Vagina (tissue), 2 donors: ENCODE measurements at regions not wholly inside any gene's neighbourhood (a gene's known extent, or its start where the extent isn't known, plus 50 kb on each side); places are given as distances from the start of the nearest gene placed in this dataset.

ENCODE experiments used
- CTCF ChIP-seq, 3 experiments: fragments of 450-650 bp in 2 of 3; fragments of 200-600 bp in 1 of 3; sonication (generic) in 1 of 3; IDR thresholded peaks; one replicate each; pipeline ENCODE4 v1.5.1; 2017 to 2019; ENCODE audit warnings: antibody characterized with exemption in 3 of 3, mild to moderate bottlenecking in 2 of 3, moderate library complexity in 2 of 3
- POLR2A ChIP-seq, 2 donors: fragments of 450-650 bp; IDR thresholded peaks; one replicate each; pipeline ENCODE4 v1.6.1; 2017; ENCODE audit warnings: antibody characterized with exemption in 2 of 2, mild to moderate bottlenecking in 2 of 2, moderate library complexity in 2 of 2
- POLR2AphosphoS5 ChIP-seq, 2 donors: sonication (generic); formaldehyde crosslinking; IDR thresholded peaks; one replicate each; pipeline ENCODE4 v1.9.0; 2017; ENCODE audit warnings: antibody characterized with exemption in 2 of 2, mild to moderate bottlenecking in 2 of 2, low read depth in 1 of 2; ENCODE audit not compliant: insufficient read depth in 1 of 2

GRCh38 chr15:77921664-77922063 lies 155.8 kb downstream of the TBC1D2B start:
- TF ChIP-seq CTCF (IDR thresholded peaks at IDR 0.05): no peak
- no peak for TF ChIP-seq POLR2A (IDR thresholded peaks at IDR 0.05)
- TF ChIP-seq POLR2AphosphoS5 (IDR thresholded peaks at IDR 0.05; ENCODE audit: insufficient read depth in 1 of 2, low read depth in 1 of 2): no peak
